ENCODE measurements at regions not wholly inside any gene's neighbourhood (a gene's known extent, or its start where the extent isn't known, plus 50 kb on each side); places are given as distances from the start of the nearest gene placed in this dataset.

GRCh38 chr2:146221826-146222225 is 1623.0 kb upstream of the ACVR2A start:
- H2AFZ ChIP-seq (ENCODE audit: low read length, unreplicated experiment): no peak overlapping the region
- H3K4me1 ChIP-seq (ENCODE audit: control insufficient read depth, insufficient read depth, low read length, unreplicated experiment): no peaks in the 10 kb centered on the region
- H3K36me3 ChIP-seq (ENCODE audit: insufficient read depth, low read length): no peaks in the 10 kb centered on the region
- H3K4me3 ChIP-seq (ENCODE audit: low read depth, low read length): no peak overlapping the region
- no peaks in the 10 kb centered on the region for H3K79me2 ChIP-seq (ENCODE audit: control insufficient read depth, insufficient read depth, low read length, unreplicated experiment)
- no peak overlapping the region for H3K27ac ChIP-seq (ENCODE audit: low read depth, low read length)
- no peaks in the 10 kb centered on the region for H3K27me3 ChIP-seq (ENCODE audit: insufficient read depth, low read length)

- Histone ChIP-seq H3K4me1 (ENCODE audit: control insufficient read depth, insufficient read depth, low read length, unreplicated experiment) (no peaks in the 10 kb centered on the region), H3K27ac (ENCODE audit: low read depth, low read length) (no peak overlapping the region), H3K4me3 (ENCODE audit: low read depth, low read length) (no peak overlapping the region), H3K27me3 (ENCODE audit: insufficient read depth, low read length) (no peaks in the 10 kb centered on the region), H2AFZ (ENCODE audit: low read length, unreplicated experiment) (no peak overlapping the region), H3K79me2 (ENCODE audit: control insufficient read depth, insufficient read depth, low read length, unreplicated experiment) (no peaks in the 10 kb centered on the region), H3K36me3 (ENCODE audit: insufficient read depth, low read length) (no peaks in the 10 kb centered on the region)
Measured at GRCh38 chr2:146220957-146221356, 1623.9 kb upstream of the ACVR2A start.

- H3K79me2 ChIP-seq (ENCODE audit: control insufficient read depth, insufficient read depth, low read length, unreplicated experiment): no peaks in the 10 kb centered on the region
- H3K27ac ChIP-seq (ENCODE audit: low read depth, low read length): no peak overlapping the region
- H3K4me1 ChIP-seq (ENCODE audit: control insufficient read depth, insufficient read depth, low read length, unreplicated experiment): no peaks in the 10 kb centered on the region
- no peak overlapping the region for H3K4me3 ChIP-seq (ENCODE audit: low read depth, low read length)
- no peaks in the 10 kb centered on the region for H3K27me3 ChIP-seq (ENCODE audit: insufficient read depth, low read length)
- no peak overlapping the region for H2AFZ ChIP-seq (ENCODE audit: low read length, unreplicated experiment)
- H3K36me3 ChIP-seq (ENCODE audit: insufficient read depth, low read length): no peaks in the 10 kb centered on the region
Measured at GRCh38 chr2:146214394-146214929, 1630.4 kb upstream of the ACVR2A start.

GRCh38 chr2:146213674-146214073 is 1631.2 kb upstream of the ACVR2A start:
- no peaks in the 10 kb centered on the region for H3K79me2 ChIP-seq (ENCODE audit: control insufficient read depth, insufficient read depth, low read length, unreplicated experiment)
- H3K36me3 ChIP-seq (ENCODE audit: insufficient read depth, low read length): no peaks in the 10 kb centered on the region
- no peaks in the 10 kb centered on the region for H3K4me1 ChIP-seq (ENCODE audit: control insufficient read depth, insufficient read depth, low read length, unreplicated experiment)
- H3K27me3 ChIP-seq (ENCODE audit: insufficient read depth, low read length): no peaks in the 10 kb centered on the region
- H3K4me3 ChIP-seq (ENCODE audit: low read depth, low read length): peak overlapping the region; percentile 38; the same call in 1 of the 2 replicates
- H2AFZ ChIP-seq (ENCODE audit: low read length, unreplicated experiment): peak overlapping the region; percentile 83
- no peak overlapping the region for H3K27ac ChIP-seq (ENCODE audit: low read depth, low read length)

GRCh38 chr2:146212602-146213001 is 1632.2 kb upstream of the ACVR2A start:
- H3K27ac ChIP-seq (ENCODE audit: low read depth, low read length): no peak overlapping the region
- H3K27me3 ChIP-seq (ENCODE audit: insufficient read depth, low read length): no peaks in the 10 kb centered on the region
- H3K4me1 ChIP-seq (ENCODE audit: control insufficient read depth, insufficient read depth, low read length, unreplicated experiment): no peaks in the 10 kb centered on the region
- peak overlapping the region; percentile 83 for H2AFZ ChIP-seq (ENCODE audit: low read length, unreplicated experiment)
- no peak overlapping the region for H3K4me3 ChIP-seq (ENCODE audit: low read depth, low read length)
- H3K36me3 ChIP-seq (ENCODE audit: insufficient read depth, low read length): no peaks in the 10 kb centered on the region
- H3K79me2 ChIP-seq (ENCODE audit: control insufficient read depth, insufficient read depth, low read length, unreplicated experiment): no peaks in the 10 kb centered on the region

GRCh38 chr2:146209842-146210275 is 1635.0 kb upstream of the ACVR2A start:
- H2AFZ ChIP-seq (ENCODE audit: low read length, unreplicated experiment): no peak overlapping the region
- no peaks in the 10 kb centered on the region for H3K4me1 ChIP-seq (ENCODE audit: control insufficient read depth, insufficient read depth, low read length, unreplicated experiment)
- H3K27ac ChIP-seq (ENCODE audit: low read depth, low read length): no peak overlapping the region
- no peaks in the 10 kb centered on the region for H3K27me3 ChIP-seq (ENCODE audit: insufficient read depth, low read length)
- H3K36me3 ChIP-seq (ENCODE audit: insufficient read depth, low read length): no peaks in the 10 kb centered on the region
- H3K79me2 ChIP-seq (ENCODE audit: control insufficient read depth, insufficient read depth, low read length, unreplicated experiment): no peaks in the 10 kb centered on the region
- H3K4me3 ChIP-seq (ENCODE audit: low read depth, low read length): no peak overlapping the region

GRCh38 chr2:146207901-146208300 is 1636.9 kb upstream of the ACVR2A start:
- Histone ChIP-seq H3K79me2 (ENCODE audit: control insufficient read depth, insufficient read depth, low read length, unreplicated experiment) (no peaks in the 10 kb centered on the region), H3K27me3 (ENCODE audit: insufficient read depth, low read length) (no peaks in the 10 kb centered on the region), H2AFZ (ENCODE audit: low read length, unreplicated experiment) (no peak overlapping the region), H3K36me3 (ENCODE audit: insufficient read depth, low read length) (no peaks in the 10 kb centered on the region), H3K27ac (ENCODE audit: low read depth, low read length) (no peak overlapping the region), H3K4me3 (ENCODE audit: low read depth, low read length) (no peak overlapping the region), H3K4me1 (ENCODE audit: control insufficient read depth, insufficient read depth, low read length, unreplicated experiment) (no peaks in the 10 kb centered on the region)

GRCh38 chr2:146207417-146207816 is 1637.4 kb upstream of the ACVR2A start:
- no peaks in the 10 kb centered on the region for H3K79me2 ChIP-seq (ENCODE audit: control insufficient read depth, insufficient read depth, low read length, unreplicated experiment)
- H3K4me1 ChIP-seq (ENCODE audit: control insufficient read depth, insufficient read depth, low read length, unreplicated experiment): no peaks in the 10 kb centered on the region
- no peak overlapping the region for H2AFZ ChIP-seq (ENCODE audit: low read length, unreplicated experiment)
- no peak overlapping the region for H3K4me3 ChIP-seq (ENCODE audit: low read depth, low read length)
- H3K36me3 ChIP-seq (ENCODE audit: insufficient read depth, low read length): no peaks in the 10 kb centered on the region
- H3K27ac ChIP-seq (ENCODE audit: low read depth, low read length): no peak overlapping the region
- H3K27me3 ChIP-seq (ENCODE audit: insufficient read depth, low read length): no peaks in the 10 kb centered on the region

- Histone ChIP-seq H3K36me3 (ENCODE audit: insufficient read depth, low read length) (no peaks in the 10 kb centered on the region), H2AFZ (ENCODE audit: low read length, unreplicated experiment) (no peak overlapping the region), H3K27me3 (ENCODE audit: insufficient read depth, low read length) (no peaks in the 10 kb centered on the region), H3K4me3 (ENCODE audit: low read depth, low read length) (no peak overlapping the region), H3K27ac (ENCODE audit: low read depth, low read length) (no peak overlapping the region), H3K4me1 (ENCODE audit: control insufficient read depth, insufficient read depth, low read length, unreplicated experiment) (no peaks in the 10 kb centered on the region), H3K79me2 (ENCODE audit: control insufficient read depth, insufficient read depth, low read length, unreplicated experiment) (no peaks in the 10 kb centered on the region)
Measured at GRCh38 chr2:146203064-146203624, 1641.7 kb upstream of the ACVR2A start.

GRCh38 chr2:146193619-146194018 is 1651.2 kb upstream of the ACVR2A start:
- H3K4me1 ChIP-seq (ENCODE audit: control insufficient read depth, insufficient read depth, low read length, unreplicated experiment): no peaks in the 10 kb centered on the region
- H3K27me3 ChIP-seq (ENCODE audit: insufficient read depth, low read length): no peaks in the 10 kb centered on the region
- no peaks in the 10 kb centered on the region for H3K36me3 ChIP-seq (ENCODE audit: insufficient read depth, low read length)
- no peak overlapping the region for H2AFZ ChIP-seq (ENCODE audit: low read length, unreplicated experiment)
- no peak overlapping the region for H3K4me3 ChIP-seq (ENCODE audit: low read depth, low read length)
- H3K79me2 ChIP-seq (ENCODE audit: control insufficient read depth, insufficient read depth, low read length, unreplicated experiment): no peaks in the 10 kb centered on the region
- H3K27ac ChIP-seq (ENCODE audit: low read depth, low read length): no peak overlapping the region

- Histone ChIP-seq H2AFZ (ENCODE audit: low read length, unreplicated experiment) (no peak overlapping the region), H3K79me2 (ENCODE audit: control insufficient read depth, insufficient read depth, low read length, unreplicated experiment) (no peaks in the 10 kb centered on the region), H3K27ac (ENCODE audit: low read depth, low read length) (no peak overlapping the region), H3K4me3 (ENCODE audit: low read depth, low read length) (no peak overlapping the region), H3K27me3 (ENCODE audit: insufficient read depth, low read length) (no peaks in the 10 kb centered on the region), H3K36me3 (ENCODE audit: insufficient read depth, low read length) (no peaks in the 10 kb centered on the region), H3K4me1 (ENCODE audit: control insufficient read depth, insufficient read depth, low read length, unreplicated experiment) (no peaks in the 10 kb centered on the region)
Measured at GRCh38 chr2:146189541-146189940, 1655.3 kb upstream of the ACVR2A start.
